Left ventricle myocardium inferior (tissue), 1 donor: ENCODE measurements at regions not wholly inside any gene's neighbourhood (a gene's known extent, or its start where the extent isn't known, plus 50 kb on each side); places are given as distances from the start of the nearest gene placed in this dataset.
"Not testable (repeated sequence)": the region's sequence is repeated elsewhere in the genome, so short reads cannot be mapped to it uniquely, and the experiment has no call there.

Experiments used
- DNase-seq: peaks from one replicate; pipeline ENCODE4 v3.0.0-alpha.2; 2020
- H3K27ac ChIP-seq: fragments of 200-600 bp; replicated peaks from 2 replicates; pipeline ENCODE4 v1.8.0; 2021
- H3K27me3 ChIP-seq: fragments of 200-600 bp; 2 replicates; pipeline ENCODE4 v1.8.0; 2021; ENCODE audit warnings: low read depth
- H3K36me3 ChIP-seq: fragments of 200-600 bp; 2 replicates; pipeline ENCODE4 v1.8.0; 2021
- H3K4me1 ChIP-seq: fragments of 200-600 bp; 2 replicates; pipeline ENCODE4 v1.8.0; 2021
- H3K4me3 ChIP-seq: fragments of 200-600 bp; 2 replicates; pipeline ENCODE4 v1.8.0; 2021; ENCODE audit warnings: mild to moderate bottlenecking, moderate library complexity
- H3K9me3 ChIP-seq: fragments of 200-600 bp; replicated peaks from 2 replicates; pipeline ENCODE4 v1.8.0; 2021
- CTCF ChIP-seq: fragments of 200-600 bp; IDR thresholded peaks from 2 replicates; pipeline ENCODE4 v1.8.0; 2021; ENCODE audit warnings: antibody characterized with exemption, mild to moderate bottlenecking, borderline replicate concordance
- intact Hi-C: fragments of 100-400 bp; cut with micrococcal nuclease; formaldehyde crosslinking; loops from one replicate; pipeline ENCODE4 v1.11.0; 2022
- donor health status: DM: no; HTN: yes; CAD: no; lungs with severe emphysema.

GRCh38 chr13:102538938-102539337, 57.8 kb upstream of the TPP2 start:
- H3K4me3 ChIP-seq, result no peak overlapping the region
- intact Hi-C loops, result no loop called here

GRCh38 chr13:102536695-102537485, 59.9 kb upstream of the TPP2 start:
- intact Hi-C loops, result no loop called here
- no peak for DNase-seq
- H3K27ac ChIP-seq, result no peak overlapping the region
- no peaks in the 10 kb centered on the region for H3K9me3 ChIP-seq
- H3K27me3 ChIP-seq, result peaks cover 4% of the 10 kb centered on the region
- H3K36me3 ChIP-seq, result no peaks in the 10 kb centered on the region
- no peaks in the 10 kb centered on the region for H3K4me1 ChIP-seq
- H3K4me3 ChIP-seq, result no peak overlapping the region
- TF ChIP-seq CTCF, result no peak

More at GRCh38 chr13:102538938-102539337, 57.8 kb upstream of the TPP2 start:
- no peak for DNase-seq
- H3K27ac ChIP-seq, result no peak overlapping the region
- peaks cover 13% of the 10 kb centered on the region for H3K9me3 ChIP-seq
- no peaks in the 10 kb centered on the region for H3K36me3 ChIP-seq
- no peaks in the 10 kb centered on the region for H3K4me1 ChIP-seq
- H3K27me3 ChIP-seq, result peaks cover 4% of the 10 kb centered on the region
- TF ChIP-seq CTCF, result no peak

GRCh38 chr13:102536196-102536595, 60.6 kb upstream of the TPP2 start:
- TF ChIP-seq CTCF, result no peak
- no peak for DNase-seq
- Histone ChIP-seq H3K4me3 (no peak overlapping the region), H3K4me1 (no peaks in the 10 kb centered on the region), H3K27me3 (peaks cover 4% of the 10 kb centered on the region), H3K27ac (no peak overlapping the region), H3K9me3 (no peaks in the 10 kb centered on the region), H3K36me3 (no peaks in the 10 kb centered on the region)
- intact Hi-C loops, result no loop called here

GRCh38 chr13:102530751-102531150, 66.0 kb upstream of the TPP2 start:
- Histone ChIP-seq H3K27me3 (no peaks in the 10 kb centered on the region), H3K4me1 (no peaks in the 10 kb centered on the region), H3K4me3 (no peak overlapping the region), H3K27ac (no peak overlapping the region), H3K9me3 (no peaks in the 10 kb centered on the region), H3K36me3 (no peaks in the 10 kb centered on the region)
- DNase-seq, result no peak
- no peak for TF ChIP-seq CTCF
- intact Hi-C loops, result no loop called here

- H3K4me3 ChIP-seq, H3K27me3 ChIP-seq, H3K9me3 ChIP-seq, H3K36me3 ChIP-seq, intact Hi-C loops, H3K4me1 ChIP-seq, H3K27ac ChIP-seq, DNase-seq: not testable (repeated sequence)
Observed at GRCh38 chr13:102522251-102522650, 74.5 kb upstream of the TPP2 start.

GRCh38 chr13:102517959-102518358, 78.8 kb upstream of the TPP2 start:
- Histone ChIP-seq H3K27me3 (no peaks in the 10 kb centered on the region), H3K9me3 (no peaks in the 10 kb centered on the region), H3K4me3 (no peak overlapping the region), H3K36me3 (no peaks in the 10 kb centered on the region), H3K4me1 (no peaks in the 10 kb centered on the region), H3K27ac (no peak overlapping the region)
- TF ChIP-seq CTCF, result no peak
- DNase-seq, result no peak
- intact Hi-C loops, result no loop called here
